ENCODE measurements at regions not wholly inside any gene's neighbourhood (a gene's known extent, or its start where the extent isn't known, plus 50 kb on each side); places are given as distances from the start of the nearest gene placed in this dataset.

DNA sequence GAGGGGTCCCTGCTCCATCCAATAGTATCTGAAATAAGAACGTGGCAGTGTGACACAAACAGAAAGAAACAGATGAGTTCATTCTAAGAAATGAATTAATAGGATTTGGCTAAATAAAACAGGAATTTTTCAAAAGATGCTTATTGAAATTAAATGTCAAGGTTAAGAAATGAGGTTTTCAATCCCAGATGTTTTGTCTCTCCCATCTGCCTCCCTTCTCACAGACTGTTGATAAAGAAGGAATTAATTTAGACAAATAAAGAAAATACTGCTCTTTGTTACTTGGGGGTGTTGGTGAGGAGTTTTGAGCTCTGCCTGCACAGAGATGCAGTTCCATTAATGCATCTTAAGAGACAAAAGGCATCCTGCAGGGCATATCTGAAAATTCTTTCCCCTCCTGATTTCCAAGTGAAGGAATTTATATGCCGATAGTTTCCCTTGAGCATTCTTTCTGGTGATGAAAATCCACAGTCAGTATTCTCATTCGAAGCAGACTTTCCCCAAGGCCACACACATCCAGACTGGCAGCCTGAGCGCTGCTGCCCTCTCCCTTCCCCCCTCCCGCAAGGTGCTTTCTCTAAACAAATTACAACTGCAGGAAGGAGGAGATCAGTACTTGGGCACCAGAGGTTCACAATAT is 385.4 kb upstream of the RND3 start:
- H3K4me1 Mint-ChIP-seq = no peaks in the 10 kb centered on the region
- H3K27ac Mint-ChIP-seq = no peak overlapping the region
- no peaks in the 10 kb centered on the region for H3K27me3 Mint-ChIP-seq
- DNase-seq = no peak
- no peaks in the 10 kb centered on the region for H3K36me3 Mint-ChIP-seq
- H3K9me3 Mint-ChIP-seq = no peaks in the 10 kb centered on the region
- H3K4me3 Mint-ChIP-seq = no peak overlapping the region

- H3K4me1 Mint-ChIP-seq = no peaks in the 10 kb centered on the region
- H3K9me3 Mint-ChIP-seq = no peaks in the 10 kb centered on the region
- H3K4me3 Mint-ChIP-seq = no peak overlapping the region
- H3K27me3 Mint-ChIP-seq = no peaks in the 10 kb centered on the region
- H3K27ac Mint-ChIP-seq = no peak overlapping the region
- DNase-seq = no peak
- no peaks in the 10 kb centered on the region for H3K36me3 Mint-ChIP-seq
Measured at GRCh38 chr2:150866431-150866830, 379.0 kb upstream of the RND3 start.

DNA sequence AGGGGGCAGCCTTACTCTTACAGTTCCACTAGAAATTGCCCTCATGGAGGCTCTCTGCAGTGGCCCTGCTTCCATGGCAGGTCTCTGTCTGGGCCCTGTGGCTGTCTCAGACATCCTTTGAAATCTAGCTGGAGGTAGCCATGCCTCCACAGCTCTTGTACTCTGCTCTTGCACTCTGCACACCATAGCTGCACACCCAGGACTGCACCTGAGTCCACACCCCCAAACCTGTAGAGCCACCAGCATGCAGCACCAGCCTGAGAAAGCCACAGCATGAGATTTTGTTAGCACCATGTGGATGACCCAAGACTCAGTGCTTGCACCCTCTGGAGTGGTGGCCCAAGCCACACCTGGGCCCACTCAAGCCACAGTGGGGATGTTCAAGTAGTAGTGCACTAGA is 376.2 kb upstream of the RND3 start:
- no peak overlapping the region for H3K4me3 Mint-ChIP-seq

DNA sequence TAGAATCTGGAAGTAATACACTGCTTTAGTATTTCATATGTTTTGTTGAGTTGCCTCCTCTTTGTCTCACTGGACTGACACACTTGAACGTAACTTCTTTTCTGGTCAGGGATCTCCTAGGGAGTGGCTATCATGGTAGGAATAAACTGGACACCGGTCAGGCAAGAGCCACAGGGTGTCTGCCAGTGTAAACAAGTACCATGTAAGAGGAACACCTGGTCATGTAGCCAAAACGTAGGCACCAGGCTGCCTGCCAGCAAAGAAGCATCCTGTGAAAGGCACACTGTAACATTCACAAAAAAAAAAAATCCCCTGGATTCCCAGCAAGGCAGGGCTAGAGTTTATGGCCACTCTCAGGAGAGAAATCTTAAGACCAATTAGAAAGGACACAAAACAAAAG is 372.8 kb upstream of the RND3 start:
- no peak overlapping the region for H3K27ac Mint-ChIP-seq
- DNase-seq = no peak

More for the DNA sequence above, 376.2 kb upstream of the RND3 start:
- no peak for DNase-seq
- no peaks in the 10 kb centered on the region for H3K36me3 Mint-ChIP-seq
- H3K4me1 Mint-ChIP-seq = no peaks in the 10 kb centered on the region
- peaks cover 5% of the 10 kb centered on the region for H3K27me3 Mint-ChIP-seq
- H3K27ac Mint-ChIP-seq = no peak overlapping the region
- no peaks in the 10 kb centered on the region for H3K9me3 Mint-ChIP-seq

DNA sequence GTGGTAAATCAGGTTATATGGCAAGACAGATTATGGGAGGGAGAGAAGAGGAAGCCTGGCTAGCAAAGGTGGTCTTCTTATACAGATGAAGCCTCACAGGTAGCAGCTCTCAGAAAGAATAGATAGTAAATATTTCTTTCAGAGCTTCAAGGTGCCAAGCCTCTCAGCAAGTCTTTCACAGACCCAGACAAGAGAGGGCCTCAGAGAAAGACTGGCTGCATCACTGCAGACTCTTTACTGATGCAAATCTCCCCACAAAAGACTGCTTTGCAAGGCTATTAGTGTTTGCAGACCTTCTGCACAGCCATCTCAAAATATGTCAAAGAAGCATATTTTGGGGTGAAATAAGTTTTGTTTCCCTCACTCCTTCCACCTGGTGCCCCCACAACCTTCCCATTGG is 372.4 kb upstream of the RND3 start:
- H3K27me3 Mint-ChIP-seq = peaks cover 5% of the 10 kb centered on the region
- H3K36me3 Mint-ChIP-seq = no peaks in the 10 kb centered on the region
- no peak overlapping the region for H3K4me3 Mint-ChIP-seq
- H3K27ac Mint-ChIP-seq = no peak overlapping the region
- H3K4me1 Mint-ChIP-seq = no peaks in the 10 kb centered on the region
- no peaks in the 10 kb centered on the region for H3K9me3 Mint-ChIP-seq
- DNase-seq = no peak

More for the DNA sequence above, 372.8 kb upstream of the RND3 start:
- no peak overlapping the region for H3K4me3 Mint-ChIP-seq
- H3K27me3 Mint-ChIP-seq = peaks cover 5% of the 10 kb centered on the region
- H3K36me3 Mint-ChIP-seq = no peaks in the 10 kb centered on the region
- no peaks in the 10 kb centered on the region for H3K9me3 Mint-ChIP-seq
- no peaks in the 10 kb centered on the region for H3K4me1 Mint-ChIP-seq

DNA sequence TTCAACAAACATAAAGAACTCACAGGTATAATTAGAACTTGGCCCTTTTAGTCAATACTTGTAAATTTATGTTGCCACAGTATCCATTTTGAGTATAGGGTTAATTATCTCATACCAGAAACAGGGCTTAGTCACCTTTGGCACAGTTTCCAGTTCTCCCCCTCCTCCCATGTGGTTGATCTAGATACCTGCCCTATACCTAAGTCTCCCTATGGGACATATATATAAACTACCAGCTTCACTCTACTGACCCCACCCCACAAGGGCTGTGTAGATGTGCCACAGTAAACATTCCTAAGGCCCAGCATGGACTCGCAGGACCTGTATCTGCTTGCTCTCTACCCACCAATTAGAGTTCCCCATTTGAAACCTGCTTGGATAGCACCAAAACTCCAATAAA is 371.7 kb upstream of the RND3 start:
- H3K9me3 Mint-ChIP-seq = no peaks in the 10 kb centered on the region
- no peaks in the 10 kb centered on the region for H3K4me1 Mint-ChIP-seq
- H3K36me3 Mint-ChIP-seq = no peaks in the 10 kb centered on the region
- H3K27ac Mint-ChIP-seq = no peak overlapping the region
- H3K27me3 Mint-ChIP-seq = peaks cover 5% of the 10 kb centered on the region
- DNase-seq = no peak
- no peak overlapping the region for H3K4me3 Mint-ChIP-seq

- Mint-ChIP-seq H3K9me3 (no peaks in the 10 kb centered on the region), H3K4me3 (no peak overlapping the region), H3K36me3 (no peaks in the 10 kb centered on the region), H3K4me1 (no peaks in the 10 kb centered on the region), H3K27me3 (peaks cover 5% of the 10 kb centered on the region), H3K27ac (no peak overlapping the region)
- no peak for DNase-seq
Measured at GRCh38 chr2:150858382-150858781, 370.9 kb upstream of the RND3 start.

GRCh38 chr2:150856596-150857281 is 369.3 kb upstream of the RND3 start:
- Mint-ChIP-seq H3K27ac (no peak overlapping the region), H3K36me3 (no peaks in the 10 kb centered on the region), H3K9me3 (no peaks in the 10 kb centered on the region)

DNA sequence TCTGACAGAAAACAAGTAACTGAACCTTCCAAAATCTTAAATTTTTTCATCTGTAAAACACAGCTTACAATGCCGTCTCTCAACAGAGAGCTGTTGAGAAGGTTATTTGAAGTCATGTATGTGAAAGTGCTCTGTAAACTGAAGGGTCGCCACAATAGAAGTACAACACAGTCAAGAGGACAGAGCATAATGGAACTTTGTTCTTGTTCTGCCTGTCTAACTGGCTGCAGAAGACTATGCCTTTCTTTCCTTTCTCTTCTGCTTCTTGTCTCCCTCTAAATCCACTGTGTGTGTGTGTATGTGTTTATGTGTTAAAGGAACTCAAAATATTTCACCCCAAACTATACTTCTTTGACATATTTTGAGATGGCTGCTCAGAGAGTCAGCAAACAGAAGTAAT is 365.8 kb upstream of the RND3 start:
- Mint-ChIP-seq H3K4me1 (no peaks in the 10 kb centered on the region), H3K9me3 (no peaks in the 10 kb centered on the region), H3K27me3 (no peaks in the 10 kb centered on the region), H3K27ac (no peak overlapping the region), H3K36me3 (no peaks in the 10 kb centered on the region), H3K4me3 (no peak overlapping the region)
- DNase-seq = no peak

More at GRCh38 chr2:150856596-150857281, 369.3 kb upstream of the RND3 start:
- Mint-ChIP-seq H3K27me3 (peaks cover 5% of the 10 kb centered on the region), H3K4me3 (no peak overlapping the region), H3K4me1 (no peaks in the 10 kb centered on the region)
- DNase-seq = no peak

- Mint-ChIP-seq H3K27me3 (no peaks in the 10 kb centered on the region), H3K4me1 (no peaks in the 10 kb centered on the region), H3K36me3 (no peaks in the 10 kb centered on the region), H3K4me3 (no peak overlapping the region), H3K27ac (no peak overlapping the region), H3K9me3 (no peaks in the 10 kb centered on the region)
- DNase-seq = no peak
Measured at GRCh38 chr2:150850641-150851040, 363.2 kb upstream of the RND3 start.

DNA sequence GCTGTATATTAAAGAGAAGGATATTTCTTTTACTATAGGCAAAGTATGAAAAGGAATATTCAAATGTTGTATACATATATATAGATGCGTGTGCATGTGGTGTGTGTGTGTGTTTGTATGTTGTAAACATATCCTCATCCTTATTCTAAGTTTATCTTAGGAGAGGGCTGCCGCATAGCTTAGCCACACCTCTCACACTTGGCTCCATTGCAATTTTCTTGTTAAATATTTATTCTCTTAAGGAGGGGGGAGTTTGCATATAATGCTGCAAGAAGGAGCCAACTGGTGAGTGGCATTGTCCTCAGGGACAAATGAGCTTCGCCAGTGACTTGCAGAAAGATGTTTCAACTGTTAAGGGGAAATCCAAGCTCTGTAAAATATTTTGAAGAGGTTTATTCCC is 360.1 kb upstream of the RND3 start:
- no peaks in the 10 kb centered on the region for H3K4me1 Mint-ChIP-seq
- peaks cover 4% of the 10 kb centered on the region for H3K27me3 Mint-ChIP-seq
- no peak for DNase-seq
- no peak overlapping the region for H3K27ac Mint-ChIP-seq
- H3K36me3 Mint-ChIP-seq = no peaks in the 10 kb centered on the region
- no peak overlapping the region for H3K4me3 Mint-ChIP-seq
- H3K9me3 Mint-ChIP-seq = no peaks in the 10 kb centered on the region

GRCh38 chr2:150846691-150847090 is 359.2 kb upstream of the RND3 start:
- no peaks in the 10 kb centered on the region for H3K9me3 Mint-ChIP-seq
- H3K27me3 Mint-ChIP-seq = peaks cover 4% of the 10 kb centered on the region
- H3K36me3 Mint-ChIP-seq = no peaks in the 10 kb centered on the region
- DNase-seq = no peak
- no peak overlapping the region for H3K4me3 Mint-ChIP-seq
- H3K4me1 Mint-ChIP-seq = no peaks in the 10 kb centered on the region
- H3K27ac Mint-ChIP-seq = no peak overlapping the region

DNA sequence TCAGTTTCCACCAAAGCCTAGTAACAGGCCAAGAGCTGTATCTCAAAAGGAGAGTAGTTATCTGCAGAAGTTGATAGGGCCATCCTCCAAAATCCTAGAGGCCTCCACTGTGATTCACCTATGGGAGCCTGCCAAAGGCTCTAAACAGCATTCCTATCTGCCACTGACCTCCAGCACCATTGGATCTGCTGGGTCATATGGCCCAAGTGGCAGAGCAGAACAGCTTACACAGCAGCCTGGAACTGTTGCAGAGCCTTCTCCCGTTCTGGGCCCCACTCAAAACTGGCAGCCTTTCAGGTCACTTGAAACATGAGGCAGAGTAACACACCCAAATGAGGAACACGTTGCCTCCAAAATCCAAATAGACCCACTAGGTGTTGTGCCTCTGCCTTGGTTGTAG is 345.2 kb upstream of the RND3 start:
- peaks cover 4% of the 10 kb centered on the region for H3K27me3 Mint-ChIP-seq
- H3K4me1 Mint-ChIP-seq = no peaks in the 10 kb centered on the region
- no peaks in the 10 kb centered on the region for H3K36me3 Mint-ChIP-seq
- peaks cover 1% of the 10 kb centered on the region for H3K9me3 Mint-ChIP-seq
- no peak overlapping the region for H3K27ac Mint-ChIP-seq
- no peak for DNase-seq
- H3K4me3 Mint-ChIP-seq = no peak overlapping the region

DNA sequence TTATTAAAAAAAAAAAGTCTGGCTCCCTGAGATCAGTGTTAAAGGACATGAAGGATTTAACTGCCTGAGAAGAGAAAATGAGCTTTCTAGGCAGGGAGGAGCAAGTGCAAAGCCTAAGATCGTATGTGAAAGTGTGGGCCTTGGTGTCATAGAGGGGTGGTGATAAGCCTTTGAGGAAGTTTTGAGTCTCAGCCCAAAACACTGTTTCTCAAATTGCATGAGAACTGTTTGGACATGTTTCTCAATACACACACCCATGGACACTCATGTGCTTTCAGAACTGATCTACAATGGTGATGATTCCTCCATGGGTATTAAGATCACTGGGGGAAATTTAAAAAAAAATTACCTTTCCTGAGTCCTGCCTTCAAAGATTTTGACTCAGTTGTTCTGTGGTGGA is 336.7 kb upstream of the RND3 start:
- DNase-seq = no peak
- H3K4me1 Mint-ChIP-seq = no peaks in the 10 kb centered on the region
- no peaks in the 10 kb centered on the region for H3K36me3 Mint-ChIP-seq
- no peaks in the 10 kb centered on the region for H3K27me3 Mint-ChIP-seq
- no peaks in the 10 kb centered on the region for H3K9me3 Mint-ChIP-seq
- no peak overlapping the region for H3K4me3 Mint-ChIP-seq
- no peak overlapping the region for H3K27ac Mint-ChIP-seq

- Mint-ChIP-seq H3K9me3 (no peaks in the 10 kb centered on the region), H3K4me3 (no peak overlapping the region), H3K27ac (no peak overlapping the region), H3K27me3 (no peaks in the 10 kb centered on the region), H3K36me3 (no peaks in the 10 kb centered on the region), H3K4me1 (no peaks in the 10 kb centered on the region)
- no peak for DNase-seq
Measured at GRCh38 chr2:150817422-150817821, 330.0 kb upstream of the RND3 start.

GRCh38 chr2:150812664-150813367 is 325.3 kb upstream of the RND3 start:
- Mint-ChIP-seq H3K27me3 (no peaks in the 10 kb centered on the region), H3K9me3 (no peaks in the 10 kb centered on the region), H3K4me3 (no peak overlapping the region), H3K4me1 (no peaks in the 10 kb centered on the region), H3K36me3 (no peaks in the 10 kb centered on the region), H3K27ac (no peak overlapping the region)
- no peak for DNase-seq

Measured in activated naive CD8-positive, alpha-beta T cell treated with anti-CD3 and anti-CD28 coated beads for 36 hours (primary cell).